Mesendoderm (in vitro differentiated cells): ENCODE measurements at regions not wholly inside any gene's neighbourhood (a gene's known extent, or its start where the extent isn't known, plus 50 kb on each side); places are given as distances from the start of the nearest gene placed in this dataset.

Source experiments
- DNase-seq: peaks from one replicate; pipeline ENCODE4 v3.0.0; 2013
- H2AK5ac ChIP-seq: 2 replicates; pipeline ENCODE4 v1.6.1; 2013; ENCODE audit warnings: low read length, inconsistent platforms
- H2BK120ac ChIP-seq: 2 replicates; pipeline ENCODE4 v1.6.1; 2013; ENCODE audit warnings: low read depth, mild to moderate bottlenecking, low read length, moderate library complexity, mixed read lengths
- H2BK15ac ChIP-seq: replicated peaks from 2 replicates; pipeline ENCODE4 v1.6.1; 2013; ENCODE audit warnings: low read depth, mild to moderate bottlenecking, moderate library complexity
- H2BK5ac ChIP-seq: 2 replicates; pipeline ENCODE4 v1.6.1; 2013; ENCODE audit warnings: low read length, inconsistent platforms
- H3K18ac ChIP-seq: 2 replicates; pipeline ENCODE4 v1.6.1; 2013; ENCODE audit warnings: mild to moderate bottlenecking, low read length, mixed read lengths
- H3K23ac ChIP-seq: one replicate; pipeline ENCODE4 v1.6.1; 2013; ENCODE audit warnings: low read length
- H3K27ac ChIP-seq: 2 replicates; pipeline ENCODE4 v1.5.1; 2013; ENCODE audit warnings: low read depth, mild to moderate bottlenecking, inconsistent platforms, low read length, moderate library complexity
- H3K27me3 ChIP-seq: 2 replicates; pipeline ENCODE4 v1.6.1; 2013; ENCODE audit warnings: low read length, control low read depth, mild to moderate bottlenecking, inconsistent platforms; ENCODE audit not compliant: insufficient read depth, poor library complexity
- H3K36me3 ChIP-seq: 2 replicates; pipeline ENCODE4 v1.6.1; 2013; ENCODE audit warnings: low read length, inconsistent platforms; ENCODE audit not compliant: control insufficient read depth, insufficient read depth
- H3K4ac ChIP-seq: one replicate; pipeline ENCODE4 v1.6.1; 2013; ENCODE audit warnings: low read depth, mild to moderate bottlenecking, low read length, moderate library complexity
- H3K4me1 ChIP-seq: 2 replicates; pipeline ENCODE4 v1.6.1; 2013; ENCODE audit warnings: low read depth, low read length, inconsistent platforms; ENCODE audit not compliant: control insufficient read depth
- H3K4me2 ChIP-seq: 2 replicates; pipeline ENCODE4 v1.6.1; 2013; ENCODE audit warnings: low read length
- H3K4me3 ChIP-seq: 2 replicates; pipeline ENCODE4 v1.5.1; 2013; ENCODE audit warnings: mild to moderate bottlenecking, low read length
- H3K56ac ChIP-seq: one replicate; pipeline ENCODE4 v1.6.1; 2013; ENCODE audit warnings: low read length
- H3K79me1 ChIP-seq: 2 replicates; pipeline ENCODE4 v1.6.1; 2013; ENCODE audit warnings: low read length, inconsistent platforms
- H3K79me2 ChIP-seq: 2 replicates; pipeline ENCODE4 v1.6.1; 2013; ENCODE audit warnings: mild to moderate bottlenecking, low read length; ENCODE audit not compliant: control insufficient read depth, insufficient read depth
- H3K9ac ChIP-seq: 2 replicates; pipeline ENCODE4 v1.6.1; 2013; ENCODE audit warnings: low read length, inconsistent platforms
- H4K5ac ChIP-seq: one replicate; pipeline ENCODE4 v1.6.1; 2013; ENCODE audit warnings: low read length
- H4K8ac ChIP-seq: one replicate; pipeline ENCODE4 v1.6.1; 2013; ENCODE audit warnings: low read depth, mild to moderate bottlenecking, control low read depth, low read length, moderate library complexity
- WGBS: extraction: QIAGEN DNeasy Blood & Tissue Kit; methylation state at CpG from one replicate; pipeline ENCODE4 v1.1.7; 2013; ENCODE audit warnings: low lambda C conversion rate, missing lambda C conversion rate; ENCODE audit not compliant: insufficient coverage; ENCODE audit errors: extremely low coverage; 5-methylcytosine and 5-hydroxymethylcytosine counted together

- no peak overlapping the region for H3K18ac ChIP-seq
- no peaks in the 10 kb centered on the region for H3K27me3 ChIP-seq
- no peak overlapping the region for H4K8ac ChIP-seq
- H3K4me2 ChIP-seq: no peak overlapping the region
- no peak for DNase-seq
- no peak overlapping the region for H4K5ac ChIP-seq
- H3K4ac ChIP-seq: no peak overlapping the region
- no peak overlapping the region for H2BK15ac ChIP-seq
- H3K9ac ChIP-seq: no peak overlapping the region
- no peaks in the 10 kb centered on the region for H3K36me3 ChIP-seq
- no peaks in the 10 kb centered on the region for H3K4me1 ChIP-seq
- H3K56ac ChIP-seq: no peak overlapping the region
- H2AK5ac ChIP-seq: no peak overlapping the region
- H3K79me1 ChIP-seq: no peaks in the 10 kb centered on the region
- no peak overlapping the region for H3K27ac ChIP-seq
- no peak overlapping the region for H2BK5ac ChIP-seq
- no CpG with 5 or more reads among the region's 2 CpGs for WGBS
- no peak overlapping the region for H3K23ac ChIP-seq
- H3K79me2 ChIP-seq: no peaks in the 10 kb centered on the region
- no peak overlapping the region for H2BK120ac ChIP-seq
- H3K4me3 ChIP-seq: no peak overlapping the region
These were observed 640.7 kb downstream of the IRS1 start for GRCh38 chr2:226158940-226159339.

DNA sequence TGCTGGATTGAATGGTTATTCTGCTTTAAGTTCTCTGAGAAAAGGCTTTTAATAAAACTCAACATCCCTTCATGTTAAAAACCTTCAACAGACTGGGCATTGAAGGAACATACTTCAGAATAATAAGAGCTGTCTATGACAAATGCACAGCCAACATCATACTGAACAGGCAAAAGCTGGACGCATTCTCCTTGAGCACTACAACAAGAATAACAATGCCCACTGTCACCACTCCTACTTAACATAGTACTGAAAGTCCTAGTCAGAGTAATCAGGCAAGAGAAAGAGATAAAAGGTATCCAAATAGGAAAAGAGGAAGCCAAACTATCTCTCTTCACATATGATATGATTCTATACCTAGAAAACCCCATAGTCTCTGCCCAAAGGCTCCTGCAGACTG lies 641.4 kb downstream of the IRS1 start:
- Histone ChIP-seq H3K56ac (no peak overlapping the region), H4K8ac (no peak overlapping the region), H3K9ac (no peak overlapping the region), H2BK120ac (no peak overlapping the region), H3K27me3 (no peaks in the 10 kb centered on the region), H4K5ac (no peak overlapping the region), H3K4me2 (no peak overlapping the region), H3K36me3 (no peaks in the 10 kb centered on the region), H2AK5ac (no peak overlapping the region), H2BK15ac (no peak overlapping the region), H3K4me3 (no peak overlapping the region), H3K23ac (no peak overlapping the region), H3K4ac (no peak overlapping the region), H3K27ac (no peak overlapping the region), H3K79me2 (no peaks in the 10 kb centered on the region), H2BK5ac (no peak overlapping the region), H3K79me1 (no peaks in the 10 kb centered on the region), H3K18ac (no peak overlapping the region), H3K4me1 (no peaks in the 10 kb centered on the region)
- WGBS: no CpG with 5 or more reads among the region's 1 CpG
- no peak for DNase-seq

DNA sequence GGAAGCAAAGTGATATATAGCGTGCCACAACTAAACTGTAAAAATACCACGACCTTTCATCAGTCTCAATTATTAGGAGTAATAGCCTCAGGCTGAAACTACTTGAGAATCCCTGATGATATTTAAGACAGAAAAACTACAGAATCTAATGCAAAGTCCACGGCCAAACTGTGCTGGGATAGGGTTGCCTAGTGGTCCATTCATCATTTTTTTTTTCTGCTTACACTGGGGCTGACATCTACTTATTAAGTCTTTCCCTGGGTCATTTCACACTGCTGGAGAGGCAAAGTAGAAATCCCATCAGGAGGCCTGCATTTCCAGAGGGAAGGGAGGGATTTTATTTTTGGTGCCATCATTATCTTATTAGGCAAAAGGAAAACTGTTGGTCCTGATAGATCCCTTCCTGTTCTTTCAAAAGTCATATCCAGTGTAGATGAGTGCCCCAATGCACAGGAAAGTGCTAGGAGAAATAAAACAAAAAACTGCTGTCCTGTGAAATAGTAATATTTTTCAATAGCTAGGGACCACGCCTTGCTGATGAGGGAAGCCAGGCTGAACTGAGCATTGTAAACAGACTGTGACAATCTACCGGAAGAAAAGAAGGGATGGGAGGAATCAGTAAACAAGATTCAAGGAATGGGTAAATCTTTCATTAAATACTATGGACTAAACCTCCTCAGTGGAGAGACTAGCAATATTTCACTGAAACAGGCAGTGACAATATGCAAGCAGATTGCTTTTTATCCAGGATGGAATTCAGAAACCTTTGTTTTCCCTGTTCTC lies 644.3 kb downstream of the IRS1 start:
- Histone ChIP-seq H3K56ac (no peak overlapping the region), H2BK120ac (no peak overlapping the region), H2BK5ac (no peak overlapping the region), H4K5ac (no peak overlapping the region), H3K9ac (no peak overlapping the region), H3K79me1 (no peaks in the 10 kb centered on the region), H2BK15ac (no peak overlapping the region), H3K23ac (no peak overlapping the region), H3K18ac (no peak overlapping the region), H4K8ac (no peak overlapping the region), H3K79me2 (no peaks in the 10 kb centered on the region), H3K36me3 (no peaks in the 10 kb centered on the region), H3K4me1 (no peaks in the 10 kb centered on the region), H3K4ac (no peak overlapping the region), H3K27me3 (no peaks in the 10 kb centered on the region), H3K27ac (no peak overlapping the region), H2AK5ac (no peak overlapping the region), H3K4me2 (no peak overlapping the region), H3K4me3 (no peak overlapping the region)
- WGBS: no CpG with 5 or more reads among the region's 5 CpGs
- no peak for DNase-seq

- Histone ChIP-seq H2BK5ac (no peak overlapping the region), H2AK5ac (no peak overlapping the region), H4K8ac (no peak overlapping the region), H4K5ac (no peak overlapping the region), H3K23ac (no peak overlapping the region), H3K4me1 (no peaks in the 10 kb centered on the region), H3K4me2 (no peak overlapping the region), H3K79me1 (no peaks in the 10 kb centered on the region), H2BK15ac (no peak overlapping the region), H2BK120ac (no peak overlapping the region), H3K36me3 (no peaks in the 10 kb centered on the region), H3K27ac (no peak overlapping the region), H3K79me2 (no peaks in the 10 kb centered on the region), H3K4me3 (no peak overlapping the region), H3K18ac (no peak overlapping the region), H3K9ac (no peak overlapping the region), H3K56ac (no peak overlapping the region), H3K4ac (no peak overlapping the region), H3K27me3 (no peaks in the 10 kb centered on the region)
- no CpG with 5 or more reads among the region's 3 CpGs for WGBS
- DNase-seq: no peak
These were observed 645.0 kb downstream of the IRS1 start for GRCh38 chr2:226154610-226155009.

DNA sequence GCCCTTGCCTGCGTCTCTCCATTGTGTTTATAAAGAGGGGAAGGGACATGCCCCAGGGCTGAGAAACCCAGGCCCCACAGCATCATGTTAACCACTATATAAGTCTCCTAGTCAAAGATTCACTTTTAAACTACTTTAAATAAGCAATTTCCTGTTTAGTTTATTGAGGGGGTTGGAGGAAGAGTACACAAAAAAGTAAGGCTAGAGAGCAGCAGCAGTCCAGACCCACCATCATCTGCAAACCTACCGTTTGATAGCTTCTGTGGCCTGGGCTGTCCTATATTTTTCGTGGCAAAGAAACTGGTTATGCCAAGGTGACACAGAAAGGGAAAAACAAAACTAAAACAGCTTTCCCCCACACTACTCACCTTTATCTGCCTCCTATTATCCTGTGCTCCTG lies 646.1 kb downstream of the IRS1 start:
- H3K4me1 ChIP-seq: no peaks in the 10 kb centered on the region
- no peaks in the 10 kb centered on the region for H3K79me1 ChIP-seq
- H3K27me3 ChIP-seq: no peaks in the 10 kb centered on the region
- no CpG with 5 or more reads among the region's 3 CpGs for WGBS
- H3K56ac ChIP-seq: no peak overlapping the region
- H3K9ac ChIP-seq: no peak overlapping the region
- no peak overlapping the region for H3K4me2 ChIP-seq
- H2AK5ac ChIP-seq: no peak overlapping the region
- H2BK15ac ChIP-seq: no peak overlapping the region
- H3K4me3 ChIP-seq: no peak overlapping the region
- no peak overlapping the region for H4K5ac ChIP-seq
- no peaks in the 10 kb centered on the region for H3K36me3 ChIP-seq
- H3K79me2 ChIP-seq: no peaks in the 10 kb centered on the region
- H3K4ac ChIP-seq: no peak overlapping the region
- no peak overlapping the region for H2BK5ac ChIP-seq
- H2BK120ac ChIP-seq: no peak overlapping the region
- DNase-seq: no peak
- no peak overlapping the region for H3K27ac ChIP-seq
- peak overlapping the region; percentile 31 for H3K18ac ChIP-seq
- H4K8ac ChIP-seq: no peak overlapping the region
- no peak overlapping the region for H3K23ac ChIP-seq

DNA sequence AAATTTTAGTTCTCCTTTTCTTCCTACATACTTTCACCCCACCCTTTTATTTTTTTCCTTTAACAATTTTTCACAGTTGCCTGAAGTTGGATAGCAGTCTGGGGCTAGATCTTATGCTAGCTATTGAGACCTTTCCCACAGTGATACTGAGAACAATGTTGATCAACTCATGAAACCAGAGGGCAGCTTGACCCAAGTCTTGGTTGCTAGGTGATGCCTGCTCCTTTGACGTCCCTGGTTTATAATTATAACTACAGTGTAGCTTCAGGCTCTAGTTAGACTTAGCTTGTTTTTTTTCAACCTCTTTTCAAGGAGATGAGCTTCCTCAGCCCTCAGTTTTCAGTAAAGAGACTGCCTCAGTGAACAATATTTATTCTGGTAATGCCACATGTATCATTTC lies 648.5 kb downstream of the IRS1 start:
- no CpG with 5 or more reads among the region's 1 CpG for WGBS
- no peak overlapping the region for H3K4ac ChIP-seq
- H4K8ac ChIP-seq: no peak overlapping the region
- no peak overlapping the region for H3K9ac ChIP-seq
- H2BK15ac ChIP-seq: no peak overlapping the region
- no peaks in the 10 kb centered on the region for H3K79me2 ChIP-seq
- no peaks in the 10 kb centered on the region for H3K36me3 ChIP-seq
- no peak overlapping the region for H3K4me3 ChIP-seq
- no peak overlapping the region for H3K23ac ChIP-seq
- no peak overlapping the region for H3K18ac ChIP-seq
- H2AK5ac ChIP-seq: no peak overlapping the region
- H3K4me1 ChIP-seq: no peaks in the 10 kb centered on the region
- DNase-seq: no peak
- no peak overlapping the region for H3K27ac ChIP-seq
- H3K27me3 ChIP-seq: no peaks in the 10 kb centered on the region
- no peak overlapping the region for H2BK120ac ChIP-seq
- H2BK5ac ChIP-seq: no peak overlapping the region
- H3K4me2 ChIP-seq: no peak overlapping the region
- no peaks in the 10 kb centered on the region for H3K79me1 ChIP-seq
- no peak overlapping the region for H3K56ac ChIP-seq
- H4K5ac ChIP-seq: no peak overlapping the region
